OCI-LY1 (cell line): ENCODE measurements at regions not wholly inside any gene's neighbourhood (a gene's known extent, or its start where the extent isn't known, plus 50 kb on each side); places are given as distances from the start of the nearest gene placed in this dataset.

Experiments used
- H2AFZ ChIP-seq: fragments of 200-600 bp; sonication (generic), shearing (Covaris generic); 2 replicates; pipeline ENCODE4 v1.6.0; 2014; ENCODE audit warnings: antibody characterized with exemption, mild to moderate bottlenecking, low read length
- H3F3A ChIP-seq: fragments of 200-600 bp; sonication (generic), shearing (Covaris generic); 2 replicates; pipeline ENCODE4 v1.6.0; 2014; ENCODE audit warnings: mild to moderate bottlenecking, antibody characterized with exemption, low read length, moderate library complexity; ENCODE audit not compliant: insufficient read depth
- H3K27ac ChIP-seq: fragments of 200-600 bp; sonication (generic); 2 replicates; pipeline ENCODE4 v1.5.1; 2014; ENCODE audit warnings: low read length, mixed run types, mild to moderate bottlenecking, low read depth; ENCODE audit not compliant: poor library complexity, severe bottlenecking
- H3K27me3 ChIP-seq: fragments of 200-600 bp; sonication (generic); 2 replicates; pipeline ENCODE4 v1.6.0; 2014; ENCODE audit warnings: antibody characterized with exemption, mild to moderate bottlenecking, low read length, moderate library complexity; ENCODE audit not compliant: insufficient read depth
- H3K36me3 ChIP-seq: fragments of 200-600 bp; sonication (generic); 2 replicates; pipeline ENCODE4 v1.6.1; 2014; ENCODE audit warnings: mild to moderate bottlenecking, antibody characterized with exemption, low read length, moderate library complexity, mixed read lengths; ENCODE audit not compliant: insufficient read depth
- H3K4me1 ChIP-seq: fragments of 200-600 bp; sonication (generic); 2 replicates; pipeline ENCODE4 v1.5.1; 2014; ENCODE audit warnings: mild to moderate bottlenecking, low read length, moderate library complexity; ENCODE audit not compliant: insufficient read depth, severe bottlenecking
- H3K4me2 ChIP-seq: fragments of 200-600 bp; sonication (generic), shearing (Covaris generic); 2 replicates; pipeline ENCODE4 v1.6.1; 2014; ENCODE audit warnings: low read length
- H3K4me3 ChIP-seq: fragments of 200-600 bp; sonication (generic); 2 replicates; pipeline ENCODE4 v1.5.1; 2014; ENCODE audit warnings: low read length, low read depth, mild to moderate bottlenecking, mixed read lengths; ENCODE audit not compliant: poor library complexity, severe bottlenecking
- H3K79me2 ChIP-seq: fragments of 200-600 bp; shearing (Covaris generic); 2 replicates; pipeline ENCODE4 v1.6.1; 2016; ENCODE audit warnings: mixed run types, low read length, mixed read lengths; ENCODE audit not compliant: insufficient read depth
- H3K9ac ChIP-seq: fragments of 200-600 bp; sonication (generic), shearing (Covaris generic); 2 replicates; pipeline ENCODE4 v1.6.1; 2014; ENCODE audit warnings: mild to moderate bottlenecking, low read length, mixed read lengths
- H3K9me2 ChIP-seq: fragments of 200-600 bp; sonication (generic), shearing (Covaris generic); 2 replicates; pipeline ENCODE4 v1.6.1; 2014; ENCODE audit warnings: low read depth, mild to moderate bottlenecking, low read length, mixed read lengths
- H3K9me3 ChIP-seq: fragments of 200-600 bp; shearing (Covaris generic); 2 replicates; pipeline ENCODE4 v1.6.1; 2014; ENCODE audit warnings: low read length, mixed read lengths
- H4K20me1 ChIP-seq: fragments of 200-600 bp; sonication (generic), shearing (Covaris generic); 2 replicates; pipeline ENCODE4 v1.6.0; 2016; ENCODE audit warnings: mild to moderate bottlenecking, low read length; ENCODE audit not compliant: insufficient read depth
- EZH2 ChIP-seq: fragments of 200-600 bp; sonication (generic), shearing (Covaris generic); IDR thresholded peaks from 2 replicates; pipeline ENCODE4 v1.8.0; 2017; ENCODE audit warnings: borderline replicate concordance, mixed run types, mild to moderate bottlenecking, antibody characterized with exemption, low read length, moderate library complexity, mixed read lengths
- TF ChIP-seq, protein P1 (sequence below): fragments of 200-600 bp; sonication (generic), shearing (Covaris generic); IDR thresholded peaks from 2 replicates; pipeline ENCODE4 v1.5.1; 2017; ENCODE audit warnings: mild to moderate bottlenecking, antibody characterized with exemption, low read length, moderate library complexity, mixed read lengths

DNA sequence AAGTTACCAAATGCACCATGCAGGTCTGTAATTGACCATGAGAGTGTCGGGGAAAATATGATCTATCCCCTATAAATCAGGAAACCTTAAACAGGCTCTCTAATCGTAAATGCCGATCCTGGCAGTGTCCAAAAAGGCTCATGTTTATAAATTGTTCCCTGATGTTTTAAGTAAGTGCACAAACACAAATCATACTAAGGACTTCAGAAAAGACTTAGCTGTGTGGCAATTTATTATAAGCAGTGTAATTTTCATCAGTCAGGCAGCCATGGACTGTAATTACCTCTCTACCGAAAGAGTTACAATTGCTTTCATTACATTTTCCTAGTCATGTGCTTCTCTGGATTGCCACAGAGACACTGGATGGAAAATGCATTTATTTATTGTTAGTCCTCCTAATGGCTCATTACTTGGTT is 73.4 kb upstream of the COX10 start:
- H3F3A ChIP-seq = no peaks in the 10 kb centered on the region
- no peak overlapping the region for H3K27ac ChIP-seq
- TF ChIP-seq, protein P1, sequence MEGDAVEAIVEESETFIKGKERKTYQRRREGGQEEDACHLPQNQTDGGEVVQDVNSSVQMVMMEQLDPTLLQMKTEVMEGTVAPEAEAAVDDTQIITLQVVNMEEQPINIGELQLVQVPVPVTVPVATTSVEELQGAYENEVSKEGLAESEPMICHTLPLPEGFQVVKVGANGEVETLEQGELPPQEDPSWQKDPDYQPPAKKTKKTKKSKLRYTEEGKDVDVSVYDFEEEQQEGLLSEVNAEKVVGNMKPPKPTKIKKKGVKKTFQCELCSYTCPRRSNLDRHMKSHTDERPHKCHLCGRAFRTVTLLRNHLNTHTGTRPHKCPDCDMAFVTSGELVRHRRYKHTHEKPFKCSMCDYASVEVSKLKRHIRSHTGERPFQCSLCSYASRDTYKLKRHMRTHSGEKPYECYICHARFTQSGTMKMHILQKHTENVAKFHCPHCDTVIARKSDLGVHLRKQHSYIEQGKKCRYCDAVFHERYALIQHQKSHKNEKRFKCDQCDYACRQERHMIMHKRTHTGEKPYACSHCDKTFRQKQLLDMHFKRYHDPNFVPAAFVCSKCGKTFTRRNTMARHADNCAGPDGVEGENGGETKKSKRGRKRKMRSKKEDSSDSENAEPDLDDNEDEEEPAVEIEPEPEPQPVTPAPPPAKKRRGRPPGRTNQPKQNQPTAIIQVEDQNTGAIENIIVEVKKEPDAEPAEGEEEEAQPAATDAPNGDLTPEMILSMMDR = no peak
- no peak for TF ChIP-seq EZH2
- no peak overlapping the region for H3K4me3 ChIP-seq
- no peak overlapping the region for H2AFZ ChIP-seq
- H3K4me2 ChIP-seq = no peak overlapping the region
- H3K27me3 ChIP-seq = no peaks in the 10 kb centered on the region
- no peaks in the 10 kb centered on the region for H3K36me3 ChIP-seq
- H3K9me2 ChIP-seq = no peaks in the 10 kb centered on the region
- H4K20me1 ChIP-seq = no peaks in the 10 kb centered on the region
- H3K9me3 ChIP-seq = no peaks in the 10 kb centered on the region
- H3K4me1 ChIP-seq = no peaks in the 10 kb centered on the region
- no peaks in the 10 kb centered on the region for H3K79me2 ChIP-seq
- no peak overlapping the region for H3K9ac ChIP-seq

DNA sequence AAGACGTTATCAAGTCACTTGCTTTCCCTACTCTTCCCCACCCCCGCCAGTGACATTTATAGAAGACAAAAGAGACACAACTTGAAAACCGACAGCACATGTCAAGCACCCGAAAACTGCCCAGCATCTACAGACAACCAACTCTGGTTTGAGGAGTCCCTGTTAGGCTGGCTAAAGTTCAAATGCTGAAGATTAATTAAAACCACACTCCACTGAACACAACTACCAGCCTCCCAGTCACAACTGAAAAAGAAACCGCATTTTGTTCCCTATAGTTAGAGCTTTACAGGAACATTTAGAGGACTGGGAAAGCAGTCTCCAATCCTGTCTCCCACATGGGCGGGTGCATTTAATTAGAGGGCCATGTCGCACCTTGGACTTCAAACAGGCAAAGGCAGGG is 73.0 kb upstream of the COX10 start:
- no peak overlapping the region for H3K9ac ChIP-seq
- H2AFZ ChIP-seq = no peak overlapping the region
- H4K20me1 ChIP-seq = no peaks in the 10 kb centered on the region
- no peak overlapping the region for H3K27ac ChIP-seq
- no peaks in the 10 kb centered on the region for H3K36me3 ChIP-seq
- no peaks in the 10 kb centered on the region for H3K9me2 ChIP-seq
- no peaks in the 10 kb centered on the region for H3K79me2 ChIP-seq
- H3K4me1 ChIP-seq = no peaks in the 10 kb centered on the region
- H3K4me2 ChIP-seq = no peak overlapping the region
- TF ChIP-seq EZH2 = no peak
- TF ChIP-seq, protein P1 = no peak
- H3K27me3 ChIP-seq = no peaks in the 10 kb centered on the region
- no peaks in the 10 kb centered on the region for H3F3A ChIP-seq
- H3K9me3 ChIP-seq = no peaks in the 10 kb centered on the region
- no peak overlapping the region for H3K4me3 ChIP-seq

DNA sequence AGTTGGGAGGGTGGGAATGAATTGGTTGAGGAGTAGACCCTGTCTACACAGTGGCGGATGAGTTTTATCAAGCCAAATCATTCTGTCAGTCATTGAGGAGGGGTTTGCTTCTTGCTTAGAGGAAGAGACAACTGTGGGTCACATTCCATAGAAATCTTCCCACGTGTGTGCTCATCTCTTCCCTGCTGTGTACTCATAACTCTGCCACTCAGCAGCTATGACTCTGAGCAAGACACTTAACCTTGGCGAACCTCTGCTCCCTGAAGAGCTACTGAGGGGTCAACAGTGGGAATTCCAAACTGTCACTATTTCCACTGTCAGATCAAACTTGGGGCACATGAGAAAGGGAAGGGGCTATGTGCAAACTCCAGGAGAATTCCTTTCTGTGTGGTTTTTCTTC is 72.6 kb upstream of the COX10 start:
- Histone ChIP-seq H3K36me3 (no peaks in the 10 kb centered on the region), H3K27ac (no peak overlapping the region), H3K9me2 (no peaks in the 10 kb centered on the region), H3K27me3 (no peaks in the 10 kb centered on the region), H3K9ac (no peak overlapping the region), H4K20me1 (no peaks in the 10 kb centered on the region), H3K9me3 (no peaks in the 10 kb centered on the region), H3K79me2 (no peaks in the 10 kb centered on the region), H3F3A (no peaks in the 10 kb centered on the region), H3K4me3 (no peak overlapping the region), H3K4me1 (no peaks in the 10 kb centered on the region), H3K4me2 (no peak overlapping the region), H2AFZ (no peak overlapping the region)
- no peak for TF ChIP-seq EZH2
- TF ChIP-seq, protein P1 = no peak
